Fibroblast of pulmonary artery (primary cell): ENCODE measurements at regions not wholly inside any gene's neighbourhood (a gene's known extent, or its start where the extent isn't known, plus 50 kb on each side); places are given as distances from the start of the nearest gene placed in this dataset.

ENCODE experiments used
- DNase-seq: peaks from one replicate; pipeline ENCODE4 v3.0.0-alpha.2; 2010; ENCODE audit warnings: low read depth
- H3K4me3 ChIP-seq: replicated peaks from 2 replicates; pipeline ENCODE4 v1.5.1; 2011; ENCODE audit warnings: low read depth, mild to moderate bottlenecking, control low read depth, low read length, moderate library complexity
- CTCF ChIP-seq: IDR thresholded peaks from 2 replicates; pipeline ENCODE4 v1.5.1; 2011; ENCODE audit warnings: mild to moderate bottlenecking, control low read depth, low read length, inconsistent platforms; ENCODE audit errors: missing control alignments

GRCh38 chr5:86838083-86838482 lies 220.3 kb downstream of the COX7C start:
- no peak for DNase-seq
- TF ChIP-seq CTCF, result no peak

GRCh38 chr5:86841000-86841644 lies 223.4 kb downstream of the COX7C start:
- no peak overlapping the region for H3K4me3 ChIP-seq
- no peak for TF ChIP-seq CTCF
- no peak for DNase-seq

More at GRCh38 chr5:86838083-86838482, 220.3 kb downstream of the COX7C start:
- H3K4me3 ChIP-seq, result no peak overlapping the region

- no peak for DNase-seq
- no peak overlapping the region for H3K4me3 ChIP-seq
Measured at GRCh38 chr5:86858442-86858841, 240.7 kb downstream of the COX7C start.

DNA sequence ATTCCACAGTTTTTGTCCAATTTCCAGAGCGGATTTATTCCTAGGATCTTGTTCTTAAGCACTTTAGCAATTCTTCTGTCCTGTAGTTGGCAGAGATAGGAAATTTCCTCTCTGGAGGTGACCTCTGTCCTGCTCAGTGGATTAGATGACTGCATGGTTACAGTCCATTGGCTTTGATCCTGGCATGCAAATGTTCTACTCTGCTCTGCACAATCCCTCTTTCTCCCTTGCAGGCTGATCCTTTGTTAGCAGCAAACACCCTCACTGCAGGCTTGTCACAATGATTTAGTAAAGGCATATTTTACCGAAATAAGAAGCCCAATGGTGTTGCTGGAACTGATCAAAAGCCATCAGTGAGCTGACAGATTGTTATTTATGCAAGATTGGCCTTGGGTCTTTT lies 243.8 kb downstream of the COX7C start:
- no peak for DNase-seq
- no peak overlapping the region for H3K4me3 ChIP-seq
- no peak for TF ChIP-seq CTCF

More at GRCh38 chr5:86858442-86858841, 240.7 kb downstream of the COX7C start:
- TF ChIP-seq CTCF, result no peak

GRCh38 chr5:86862093-86862492 lies 244.4 kb downstream of the COX7C start:
- no peak for DNase-seq
- H3K4me3 ChIP-seq, result no peak overlapping the region
- TF ChIP-seq CTCF, result no peak

DNA sequence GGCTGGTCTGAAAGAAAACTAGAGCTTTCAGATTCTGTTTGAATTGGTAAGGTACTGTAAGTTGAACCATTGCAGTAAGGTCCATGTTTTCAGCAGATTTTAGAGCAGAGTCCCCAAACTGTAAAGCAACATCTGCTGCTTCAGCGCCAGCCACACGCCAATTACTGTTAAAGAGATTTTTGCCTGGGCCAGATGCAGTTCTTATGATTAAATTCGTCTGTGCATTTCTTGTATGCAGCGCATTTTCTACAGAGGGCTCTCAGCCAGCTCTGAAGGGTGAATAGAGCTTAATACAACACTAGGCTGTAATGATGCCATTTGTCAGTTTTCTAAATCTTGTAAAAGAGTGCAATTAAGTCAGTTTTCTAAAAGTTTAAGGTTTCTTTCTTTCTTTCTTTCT lies 246.3 kb downstream of the COX7C start:
- H3K4me3 ChIP-seq, result no peak overlapping the region
- DNase-seq, result no peak
- no peak for TF ChIP-seq CTCF

DNA sequence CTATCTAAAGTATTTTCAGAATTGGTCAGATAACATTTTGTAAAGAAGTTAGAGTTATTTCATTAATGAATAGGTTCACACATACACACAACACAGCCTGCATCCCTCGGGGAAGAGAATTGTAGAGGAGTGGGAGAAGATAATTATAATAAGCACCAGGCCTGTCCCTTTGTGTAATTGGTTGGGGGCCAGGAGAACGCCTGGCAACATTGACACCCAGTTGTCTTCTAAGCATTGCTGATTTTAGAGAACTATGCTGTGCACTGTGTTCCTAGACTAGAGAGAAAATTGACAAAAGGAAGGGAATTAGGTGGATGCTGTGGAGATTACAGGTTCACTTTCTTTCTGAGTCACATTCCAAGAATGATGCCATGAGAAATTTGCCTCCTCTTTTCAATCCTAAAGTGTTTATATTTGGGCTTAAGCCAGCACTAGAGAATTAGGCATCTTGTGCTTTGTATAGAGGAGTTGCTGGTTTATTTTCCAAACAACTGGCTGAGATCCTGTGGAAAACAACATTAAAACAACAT lies 247.6 kb downstream of the COX7C start:
- no peak for DNase-seq
- no peak for TF ChIP-seq CTCF

More for the DNA sequence above, 247.6 kb downstream of the COX7C start:
- no peak overlapping the region for H3K4me3 ChIP-seq
